GM12891 (cell line): ENCODE measurements at regions not wholly inside any gene's neighbourhood (a gene's known extent, or its start where the extent isn't known, plus 50 kb on each side); places are given as distances from the start of the nearest gene placed in this dataset.

Experiments used
- POLR2A ChIP-seq: IDR thresholded peaks from 2 replicates; pipeline ENCODE4 v1.6.1; 2011; ENCODE audit warnings: low read depth, low read length, control low read depth
- POLR2AphosphoS5 ChIP-seq: IDR thresholded peaks from 2 replicates; pipeline ENCODE4 v1.6.1; 2011; ENCODE audit warnings: low read depth, low read length, control low read depth
- TAF1 ChIP-seq: IDR thresholded peaks from 2 replicates; pipeline ENCODE4 v1.6.1; 2011; ENCODE audit warnings: low read depth, low read length, control low read depth

DNA sequence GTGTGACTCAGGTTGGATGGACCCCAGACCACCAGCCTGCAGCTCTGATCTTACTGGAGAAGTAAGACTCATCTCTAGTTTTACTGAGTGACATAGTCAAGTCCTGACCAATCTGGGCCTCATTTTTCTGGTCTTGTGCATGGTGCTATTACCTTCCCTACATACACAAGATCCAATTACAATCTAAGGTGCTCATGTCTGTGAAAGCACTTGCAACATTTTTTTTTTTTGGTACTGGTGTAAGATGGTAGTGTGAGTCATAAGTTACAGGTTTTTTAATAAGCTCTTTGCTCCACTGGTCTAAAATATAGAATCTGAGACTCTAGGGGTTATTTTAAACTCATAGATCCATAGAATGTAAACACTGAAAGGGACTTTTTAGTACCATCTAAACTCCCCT, 117.3 kb upstream of the EFEMP1 start:
- TF ChIP-seq POLR2AphosphoS5 (no peak), POLR2A (no peak), TAF1 (no peak)
